Mesendoderm (in vitro differentiated cells): ENCODE measurements at regions not wholly inside any gene's neighbourhood (a gene's known extent, or its start where the extent isn't known, plus 50 kb on each side); places are given as distances from the start of the nearest gene placed in this dataset.

ENCODE experiments used
- DNase-seq: peaks from one replicate; pipeline ENCODE4 v3.0.0; 2013
- H2AK5ac ChIP-seq: 2 replicates; pipeline ENCODE4 v1.6.1; 2013; ENCODE audit warnings: low read length, inconsistent platforms
- H2BK120ac ChIP-seq: 2 replicates; pipeline ENCODE4 v1.6.1; 2013; ENCODE audit warnings: low read depth, mild to moderate bottlenecking, low read length, moderate library complexity, mixed read lengths
- H2BK15ac ChIP-seq: replicated peaks from 2 replicates; pipeline ENCODE4 v1.6.1; 2013; ENCODE audit warnings: low read depth, mild to moderate bottlenecking, moderate library complexity
- H2BK5ac ChIP-seq: 2 replicates; pipeline ENCODE4 v1.6.1; 2013; ENCODE audit warnings: low read length, inconsistent platforms
- H3K18ac ChIP-seq: 2 replicates; pipeline ENCODE4 v1.6.1; 2013; ENCODE audit warnings: mild to moderate bottlenecking, low read length, mixed read lengths
- H3K23ac ChIP-seq: one replicate; pipeline ENCODE4 v1.6.1; 2013; ENCODE audit warnings: low read length
- H3K27ac ChIP-seq: 2 replicates; pipeline ENCODE4 v1.5.1; 2013; ENCODE audit warnings: low read depth, mild to moderate bottlenecking, inconsistent platforms, low read length, moderate library complexity
- H3K27me3 ChIP-seq: 2 replicates; pipeline ENCODE4 v1.6.1; 2013; ENCODE audit warnings: low read length, control low read depth, mild to moderate bottlenecking, inconsistent platforms; ENCODE audit not compliant: insufficient read depth, poor library complexity
- H3K36me3 ChIP-seq: 2 replicates; pipeline ENCODE4 v1.6.1; 2013; ENCODE audit warnings: low read length, inconsistent platforms; ENCODE audit not compliant: control insufficient read depth, insufficient read depth
- H3K4ac ChIP-seq: one replicate; pipeline ENCODE4 v1.6.1; 2013; ENCODE audit warnings: low read depth, mild to moderate bottlenecking, low read length, moderate library complexity
- H3K4me1 ChIP-seq: 2 replicates; pipeline ENCODE4 v1.6.1; 2013; ENCODE audit warnings: low read depth, low read length, inconsistent platforms; ENCODE audit not compliant: control insufficient read depth
- H3K4me2 ChIP-seq: 2 replicates; pipeline ENCODE4 v1.6.1; 2013; ENCODE audit warnings: low read length
- H3K4me3 ChIP-seq: 2 replicates; pipeline ENCODE4 v1.5.1; 2013; ENCODE audit warnings: mild to moderate bottlenecking, low read length
- H3K56ac ChIP-seq: one replicate; pipeline ENCODE4 v1.6.1; 2013; ENCODE audit warnings: low read length
- H3K79me1 ChIP-seq: 2 replicates; pipeline ENCODE4 v1.6.1; 2013; ENCODE audit warnings: low read length, inconsistent platforms
- H3K79me2 ChIP-seq: 2 replicates; pipeline ENCODE4 v1.6.1; 2013; ENCODE audit warnings: mild to moderate bottlenecking, low read length; ENCODE audit not compliant: control insufficient read depth, insufficient read depth
- H3K9ac ChIP-seq: 2 replicates; pipeline ENCODE4 v1.6.1; 2013; ENCODE audit warnings: low read length, inconsistent platforms
- H4K5ac ChIP-seq: one replicate; pipeline ENCODE4 v1.6.1; 2013; ENCODE audit warnings: low read length
- H4K8ac ChIP-seq: one replicate; pipeline ENCODE4 v1.6.1; 2013; ENCODE audit warnings: low read depth, mild to moderate bottlenecking, control low read depth, low read length, moderate library complexity
- WGBS: extraction: QIAGEN DNeasy Blood & Tissue Kit; methylation state at CpG from one replicate; pipeline ENCODE4 v1.1.7; 2013; ENCODE audit warnings: low lambda C conversion rate, missing lambda C conversion rate; ENCODE audit not compliant: insufficient coverage; ENCODE audit errors: extremely low coverage; 5-methylcytosine and 5-hydroxymethylcytosine counted together

- H2AK5ac ChIP-seq = no peak overlapping the region
- H3K56ac ChIP-seq = no peak overlapping the region
- H3K79me1 ChIP-seq = no peaks in the 10 kb centered on the region
- H3K18ac ChIP-seq = no peak overlapping the region
- H2BK5ac ChIP-seq = no peak overlapping the region
- no peak overlapping the region for H3K4me3 ChIP-seq
- no peak overlapping the region for H3K4me2 ChIP-seq
- no peak overlapping the region for H2BK15ac ChIP-seq
- no peaks in the 10 kb centered on the region for H3K4me1 ChIP-seq
- H3K27ac ChIP-seq = no peak overlapping the region
- H3K23ac ChIP-seq = no peak overlapping the region
- peak; percentile 71 for DNase-seq
- H3K9ac ChIP-seq = no peak overlapping the region
- no peaks in the 10 kb centered on the region for H3K27me3 ChIP-seq
- no peaks in the 10 kb centered on the region for H3K36me3 ChIP-seq
- no peaks in the 10 kb centered on the region for H3K79me2 ChIP-seq
- H2BK120ac ChIP-seq = no peak overlapping the region
- H3K4ac ChIP-seq = no peak overlapping the region
- no CpG with 5 or more reads among the region's 1 CpG for WGBS
- no peak overlapping the region for H4K5ac ChIP-seq
- no peak overlapping the region for H4K8ac ChIP-seq
These were observed 421.9 kb upstream of the PRR20A start for GRCh38 chr13:56718791-56719190.

- no peaks in the 10 kb centered on the region for H3K4me1 ChIP-seq
These were observed 419.9 kb upstream of the PRR20A start for GRCh38 chr13:56720841-56721240.

GRCh38 chr13:56735537-56735942 lies 405.2 kb upstream of the PRR20A start:
- WGBS = no CpG with 5 or more reads among the region's 35 CpGs
- no peaks in the 10 kb centered on the region for H3K36me3 ChIP-seq
- no peaks in the 10 kb centered on the region for H3K79me1 ChIP-seq
- no peak overlapping the region for H3K4me2 ChIP-seq
- H2BK15ac ChIP-seq = no peak overlapping the region
- no peak overlapping the region for H3K56ac ChIP-seq
- H2BK5ac ChIP-seq = no peak overlapping the region
- no peak overlapping the region for H3K9ac ChIP-seq
- H3K4ac ChIP-seq = no peak overlapping the region
- no peaks in the 10 kb centered on the region for H3K79me2 ChIP-seq
- H3K27me3 ChIP-seq = no peaks in the 10 kb centered on the region
- H3K23ac ChIP-seq = no peak overlapping the region
- H4K5ac ChIP-seq = no peak overlapping the region
- no peak overlapping the region for H2AK5ac ChIP-seq
- H4K8ac ChIP-seq = no peak overlapping the region
- H3K4me3 ChIP-seq = no peak overlapping the region
- no peak overlapping the region for H3K18ac ChIP-seq
- H3K4me1 ChIP-seq = no peaks in the 10 kb centered on the region
- H3K27ac ChIP-seq = no peak overlapping the region
- H2BK120ac ChIP-seq = no peak overlapping the region
- no peak for DNase-seq

More at GRCh38 chr13:56720841-56721240, 419.9 kb upstream of the PRR20A start:
- Histone ChIP-seq H3K36me3 (no peaks in the 10 kb centered on the region), H3K27me3 (no peaks in the 10 kb centered on the region), H3K27ac (no peak overlapping the region), H3K79me1 (no peaks in the 10 kb centered on the region), H4K5ac (no peak overlapping the region), H4K8ac (no peak overlapping the region), H3K9ac (no peak overlapping the region), H2AK5ac (no peak overlapping the region), H2BK120ac (no peak overlapping the region), H3K79me2 (no peaks in the 10 kb centered on the region), H3K4me2 (no peak overlapping the region), H2BK5ac (no peak overlapping the region), H2BK15ac (no peak overlapping the region), H3K56ac (no peak overlapping the region), H3K18ac (no peak overlapping the region), H3K4ac (no peak overlapping the region), H3K23ac (no peak overlapping the region), H3K4me3 (no peak overlapping the region)
- no CpG with 5 or more reads among the region's 1 CpG for WGBS
- no peak for DNase-seq

GRCh38 chr13:56736966-56737365 lies 403.8 kb upstream of the PRR20A start:
- H3K4me3 ChIP-seq = no peak overlapping the region
- H3K23ac ChIP-seq = no peak overlapping the region
- no peak overlapping the region for H3K18ac ChIP-seq
- H3K79me2 ChIP-seq = no peaks in the 10 kb centered on the region
- no peak overlapping the region for H2BK15ac ChIP-seq
- H3K9ac ChIP-seq = no peak overlapping the region
- no peak for DNase-seq
- H3K4me2 ChIP-seq = no peak overlapping the region
- H2BK120ac ChIP-seq = no peak overlapping the region
- no peak overlapping the region for H2BK5ac ChIP-seq
- no peak overlapping the region for H3K27ac ChIP-seq
- no peak overlapping the region for H4K5ac ChIP-seq
- no peaks in the 10 kb centered on the region for H3K36me3 ChIP-seq
- no peak overlapping the region for H2AK5ac ChIP-seq
- H3K27me3 ChIP-seq = no peaks in the 10 kb centered on the region
- no CpG with 5 or more reads among the region's 1 CpG for WGBS
- H3K56ac ChIP-seq = no peak overlapping the region
- no peaks in the 10 kb centered on the region for H3K79me1 ChIP-seq
- no peak overlapping the region for H3K4ac ChIP-seq
- no peak overlapping the region for H4K8ac ChIP-seq
- no peaks in the 10 kb centered on the region for H3K4me1 ChIP-seq

GRCh38 chr13:56752636-56753035 lies 388.1 kb upstream of the PRR20A start:
- no peak overlapping the region for H3K4me2 ChIP-seq
- no peaks in the 10 kb centered on the region for H3K27me3 ChIP-seq
- H4K5ac ChIP-seq = no peak overlapping the region
- no peak overlapping the region for H3K56ac ChIP-seq
- no peaks in the 10 kb centered on the region for H3K36me3 ChIP-seq
- H3K23ac ChIP-seq = no peak overlapping the region
- WGBS = no CpG with 5 or more reads among the region's 1 CpG
- no peak overlapping the region for H2BK120ac ChIP-seq
- no peaks in the 10 kb centered on the region for H3K79me2 ChIP-seq
- no peak overlapping the region for H4K8ac ChIP-seq
- no peaks in the 10 kb centered on the region for H3K4me1 ChIP-seq
- no peaks in the 10 kb centered on the region for H3K79me1 ChIP-seq
- H3K9ac ChIP-seq = no peak overlapping the region
- no peak overlapping the region for H3K18ac ChIP-seq
- H2BK5ac ChIP-seq = no peak overlapping the region
- no peak overlapping the region for H3K27ac ChIP-seq
- H2BK15ac ChIP-seq = no peak overlapping the region
- peak; percentile 34 for DNase-seq
- no peak overlapping the region for H3K4me3 ChIP-seq
- no peak overlapping the region for H2AK5ac ChIP-seq
- no peak overlapping the region for H3K4ac ChIP-seq

GRCh38 chr13:56755181-56755935 lies 385.4 kb upstream of the PRR20A start:
- H3K79me1 ChIP-seq = no peaks in the 10 kb centered on the region
- no peak overlapping the region for H3K4me3 ChIP-seq
- H2BK120ac ChIP-seq = no peak overlapping the region
- no peak overlapping the region for H4K8ac ChIP-seq
- H3K27me3 ChIP-seq = no peaks in the 10 kb centered on the region
- no peaks in the 10 kb centered on the region for H3K79me2 ChIP-seq
- peak; percentile 50 for DNase-seq
- no peak overlapping the region for H3K18ac ChIP-seq
- H2BK5ac ChIP-seq = no peak overlapping the region
- no peak overlapping the region for H3K9ac ChIP-seq
- no peak overlapping the region for H2BK15ac ChIP-seq
- no peaks in the 10 kb centered on the region for H3K36me3 ChIP-seq
- H3K23ac ChIP-seq = no peak overlapping the region
- H3K4ac ChIP-seq = no peak overlapping the region
- H4K5ac ChIP-seq = no peak overlapping the region
- H3K4me2 ChIP-seq = no peak overlapping the region
- no CpG with 5 or more reads among the region's 3 CpGs for WGBS
- no peak overlapping the region for H3K56ac ChIP-seq
- H2AK5ac ChIP-seq = no peak overlapping the region
- no peaks in the 10 kb centered on the region for H3K4me1 ChIP-seq
- H3K27ac ChIP-seq = no peak overlapping the region
